CD4-positive, alpha-beta T cell (primary cell): ENCODE measurements at regions not wholly inside any gene's neighbourhood (a gene's known extent, or its start where the extent isn't known, plus 50 kb on each side); places are given as distances from the start of the nearest gene placed in this dataset.

Source experiments
- ATAC-seq: fragments of 200-7000 bp; cut with Tn5 transposase; one replicate; pipeline ENCODE4 v1.10.0; 2022; ENCODE audit warnings: mild to moderate bottlenecking; ENCODE audit not compliant: poor library complexity
- CTCF ChIA-PET: fragments of 350-600 bp; sonication (Branson Sonifier 250); formaldehyde crosslinking; loops from one replicate; lab custom pipeline; 2021; ENCODE audit warnings: antibody characterized with exemption, inconsistent platforms; lab: Charles Lee
- POLR2A ChIA-PET: fragments of 350-600 bp; sonication (Branson Sonifier 250); formaldehyde crosslinking; loops from one replicate; lab custom pipeline; 2021; ENCODE audit warnings: antibody characterized with exemption, inconsistent platforms; lab: Charles Lee
- DNase-seq, 14 experiments: peaks; one replicate each; pipeline ENCODE4 v3.0.0-alpha.2; 2013 to 2020; ENCODE audit warnings: mixed read lengths in 2 of 14
- H3K27ac ChIP-seq, 2 donors: one replicate each; pipeline versions ENCODE4 v1.5.1 to v1.7.0; 2013; ENCODE audit warnings: low read length in 2 of 2, low read depth in 1 of 2, mild to moderate bottlenecking in 1 of 2
- H3K27me3 ChIP-seq, 2 experiments: 1 replicate in 1 of 2; 2 replicates in 1 of 2; pipeline versions ENCODE4 v1.6.1 to v1.7.0; 2013; ENCODE audit warnings: low read length in 2 of 2, control low read depth in 1 of 2, mild to moderate bottlenecking in 1 of 2, moderate library complexity in 1 of 2; ENCODE audit not compliant: insufficient read depth in 2 of 2, control insufficient read depth in 1 of 2
- H3K36me3 ChIP-seq: one replicate; pipeline ENCODE4 v1.6.1; 2013; ENCODE audit warnings: low read length, control low read depth; ENCODE audit not compliant: insufficient read depth
- H3K4me1 ChIP-seq: one replicate; pipeline ENCODE4 v1.6.1; 2013; ENCODE audit warnings: low read length, control low read depth; ENCODE audit not compliant: insufficient read depth
- H3K4me3 ChIP-seq: one replicate; pipeline ENCODE4 v1.5.1; 2013; ENCODE audit warnings: mild to moderate bottlenecking, low read length, moderate library complexity
- H3K9me3 ChIP-seq, 2 experiments: 1 replicate in 1 of 2; 2 replicates in 1 of 2; pipeline versions ENCODE4 v1.6.1 to v1.7.0; 2013; ENCODE audit warnings: low read length in 2 of 2, mild to moderate bottlenecking in 2 of 2, control low read depth in 1 of 2, moderate library complexity in 1 of 2; ENCODE audit not compliant: control insufficient read depth in 1 of 2, insufficient read depth in 1 of 2
- H3K27ac Mint-ChIP-seq: one replicate; pipeline ENCODE4 v1.8.0; 2020; ENCODE audit warnings: mixed read lengths
- H3K27me3 Mint-ChIP-seq: one replicate; pipeline ENCODE4 v1.8.0; 2021; ENCODE audit warnings: mixed read lengths
- H3K36me3 Mint-ChIP-seq: one replicate; pipeline ENCODE4 v1.8.0; 2021; ENCODE audit warnings: low read depth, mixed read lengths
- H3K4me1 Mint-ChIP-seq: one replicate; pipeline ENCODE4 v1.8.0; 2021; ENCODE audit warnings: low read depth, mixed read lengths
- H3K4me3 Mint-ChIP-seq: one replicate; pipeline ENCODE4 v1.8.0; 2020; ENCODE audit warnings: mild to moderate bottlenecking, mixed read lengths
- H3K9me3 Mint-ChIP-seq: one replicate; pipeline ENCODE4 v1.8.0; 2020; ENCODE audit warnings: mixed read lengths
- intact Hi-C, 2 experiments: fragments of 100-400 bp; cut with DNase I in 1 of 2; cut with micrococcal nuclease in 1 of 2; formaldehyde crosslinking; loops; one replicate each; pipeline versions ENCODE4 v1.15.1 to v1.9.0; 2023 to 2025; cut with DNase I, micrococcal nuclease
- TF ChIP-seq, protein P1 (sequence below): fragments of 200-600 bp; IDR thresholded peaks from one replicate; pipeline ENCODE4 v1.8.0; 2022; ENCODE audit warnings: antibody characterized with exemption, mild to moderate bottlenecking

DNA sequence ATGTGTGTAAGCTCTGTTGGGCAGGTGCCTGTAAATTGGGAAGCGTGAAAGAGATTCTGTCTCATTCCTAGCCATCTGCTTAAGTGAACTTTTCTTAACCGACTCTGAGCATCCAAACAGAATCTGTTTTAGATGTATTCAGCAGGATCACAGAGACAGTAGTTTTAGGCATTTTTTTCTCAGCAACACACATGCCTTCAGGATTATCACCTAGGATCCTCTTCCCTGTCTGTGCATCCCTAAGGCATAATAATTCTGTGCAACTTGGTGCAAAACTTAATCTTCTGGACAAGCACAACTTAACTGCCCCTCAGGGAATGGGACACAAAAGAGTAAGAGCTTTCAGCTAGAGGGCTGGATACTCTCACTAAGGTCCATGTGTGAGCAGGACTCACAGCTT lies 284.8 kb downstream of the C7orf25 start:
- CTCF ChIA-PET: no interaction called here
- POLR2A ChIA-PET: no interaction called here
- TF ChIP-seq, protein P1, sequence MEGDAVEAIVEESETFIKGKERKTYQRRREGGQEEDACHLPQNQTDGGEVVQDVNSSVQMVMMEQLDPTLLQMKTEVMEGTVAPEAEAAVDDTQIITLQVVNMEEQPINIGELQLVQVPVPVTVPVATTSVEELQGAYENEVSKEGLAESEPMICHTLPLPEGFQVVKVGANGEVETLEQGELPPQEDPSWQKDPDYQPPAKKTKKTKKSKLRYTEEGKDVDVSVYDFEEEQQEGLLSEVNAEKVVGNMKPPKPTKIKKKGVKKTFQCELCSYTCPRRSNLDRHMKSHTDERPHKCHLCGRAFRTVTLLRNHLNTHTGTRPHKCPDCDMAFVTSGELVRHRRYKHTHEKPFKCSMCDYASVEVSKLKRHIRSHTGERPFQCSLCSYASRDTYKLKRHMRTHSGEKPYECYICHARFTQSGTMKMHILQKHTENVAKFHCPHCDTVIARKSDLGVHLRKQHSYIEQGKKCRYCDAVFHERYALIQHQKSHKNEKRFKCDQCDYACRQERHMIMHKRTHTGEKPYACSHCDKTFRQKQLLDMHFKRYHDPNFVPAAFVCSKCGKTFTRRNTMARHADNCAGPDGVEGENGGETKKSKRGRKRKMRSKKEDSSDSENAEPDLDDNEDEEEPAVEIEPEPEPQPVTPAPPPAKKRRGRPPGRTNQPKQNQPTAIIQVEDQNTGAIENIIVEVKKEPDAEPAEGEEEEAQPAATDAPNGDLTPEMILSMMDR: no peak
- intact Hi-C loops: no loop called here
- no peak overlapping the region for H3K27ac ChIP-seq
- Mint-ChIP-seq H3K36me3 (no peaks in the 10 kb centered on the region), H3K27me3 (no peaks in the 10 kb centered on the region), H3K9me3 (no peaks in the 10 kb centered on the region), H3K4me1 (no peaks in the 10 kb centered on the region), H3K27ac (no peak overlapping the region), H3K4me3 (no peak overlapping the region)
- H3K27me3 ChIP-seq: no peaks in the 10 kb centered on the region
- ATAC-seq (no peak), DNase-seq (no peak)
- H3K4me3 ChIP-seq: no peak overlapping the region
- no peaks in the 10 kb centered on the region for H3K36me3 ChIP-seq
- no peaks in the 10 kb centered on the region for H3K9me3 ChIP-seq
- no peaks in the 10 kb centered on the region for H3K4me1 ChIP-seq

DNA sequence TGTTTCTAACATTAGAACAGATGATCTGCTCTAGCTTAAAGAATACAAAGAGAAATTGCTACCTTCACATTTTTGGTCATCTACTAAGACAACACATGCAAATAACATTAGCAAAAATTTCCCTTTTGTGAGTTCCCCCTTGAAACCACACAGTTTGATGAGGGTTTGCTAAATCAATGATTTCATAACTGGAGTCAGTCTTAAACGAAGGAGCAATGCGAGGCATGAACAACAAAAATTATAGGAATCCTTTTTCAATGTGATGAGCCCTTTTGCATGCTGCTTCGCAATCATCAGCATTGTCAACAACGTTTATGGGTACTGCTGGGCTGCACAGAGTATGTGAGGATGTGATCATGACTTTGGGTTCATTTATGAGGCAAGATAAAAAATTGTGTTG lies 286.4 kb downstream of the C7orf25 start:
- Histone ChIP-seq H3K4me3 (no peak overlapping the region), H3K4me1 (no peaks in the 10 kb centered on the region), H3K9me3 (no peaks in the 10 kb centered on the region), H3K36me3 (no peaks in the 10 kb centered on the region), H3K27me3 (no peaks in the 10 kb centered on the region), H3K27ac (no peak overlapping the region)
- H3K27me3 Mint-ChIP-seq: no peaks in the 10 kb centered on the region
- CTCF ChIA-PET: no interaction called here
- ATAC-seq (no peak), DNase-seq (no peak)
- H3K27ac Mint-ChIP-seq: no peak overlapping the region
- H3K4me1 Mint-ChIP-seq: no peaks in the 10 kb centered on the region
- H3K4me3 Mint-ChIP-seq: no peak overlapping the region
- intact Hi-C loops: no loop called here
- TF ChIP-seq, protein P1: no peak
- no peaks in the 10 kb centered on the region for H3K36me3 Mint-ChIP-seq
- POLR2A ChIA-PET: no interaction called here
- H3K9me3 Mint-ChIP-seq: no peaks in the 10 kb centered on the region

DNA sequence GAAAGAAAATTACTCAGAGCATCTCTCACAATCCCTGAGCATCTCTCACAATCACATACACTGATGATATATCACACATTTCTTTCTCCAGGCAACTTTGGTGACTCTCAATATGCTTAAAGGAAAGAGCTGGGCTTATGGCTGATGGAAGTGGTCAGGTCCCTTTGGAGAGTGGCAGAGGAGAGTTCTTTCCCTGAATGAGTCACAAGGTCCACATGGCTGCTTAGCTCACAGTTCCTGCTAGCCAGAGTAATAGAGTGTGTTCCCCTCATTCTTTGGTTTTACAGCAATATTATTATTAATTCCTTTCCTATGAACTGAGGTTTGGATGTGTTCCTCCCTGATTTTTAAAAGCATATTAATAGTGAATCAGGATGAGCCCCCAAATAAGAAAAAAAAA lies 287.4 kb downstream of the C7orf25 start:
- H3K27ac ChIP-seq: no peak overlapping the region
- TF ChIP-seq, protein P1: no peak
- no peaks in the 10 kb centered on the region for H3K27me3 ChIP-seq
- no peaks in the 10 kb centered on the region for H3K36me3 Mint-ChIP-seq
- H3K4me1 ChIP-seq: no peaks in the 10 kb centered on the region
- H3K36me3 ChIP-seq: no peaks in the 10 kb centered on the region
- POLR2A ChIA-PET: no interaction called here
- H3K27ac Mint-ChIP-seq: no peak overlapping the region
- ATAC-seq: no peak
- H3K9me3 ChIP-seq: no peaks in the 10 kb centered on the region
- H3K27me3 Mint-ChIP-seq: no peaks in the 10 kb centered on the region
- CTCF ChIA-PET: no interaction called here
- no peaks in the 10 kb centered on the region for H3K9me3 Mint-ChIP-seq
- no peak overlapping the region for H3K4me3 ChIP-seq
- no peak overlapping the region for H3K4me3 Mint-ChIP-seq
- intact Hi-C loops: no loop called here
- no peak for DNase-seq
- no peaks in the 10 kb centered on the region for H3K4me1 Mint-ChIP-seq
